Stimulated activated CD8-positive, alpha-beta memory T cell treated with anti-CD3 and anti-CD28 coated beads, Interleukin-12 subunit alpha, Interleukin-12 subunit beta, amount 100 ng/mL, for 4 hours (primary cell): ENCODE measurements at regions not wholly inside any gene's neighbourhood (a gene's known extent, or its start where the extent isn't known, plus 50 kb on each side); places are given as distances from the start of the nearest gene placed in this dataset.

Experiments
- DNase-seq: peaks from one replicate; pipeline ENCODE4 v3.0.0-alpha.2; 2020; ENCODE audit warnings: low read depth

- DNase-seq = no peak
Observed at GRCh38 chr12:111196532-111196931, 172.4 kb downstream of the PHETA1 start.

DNA sequence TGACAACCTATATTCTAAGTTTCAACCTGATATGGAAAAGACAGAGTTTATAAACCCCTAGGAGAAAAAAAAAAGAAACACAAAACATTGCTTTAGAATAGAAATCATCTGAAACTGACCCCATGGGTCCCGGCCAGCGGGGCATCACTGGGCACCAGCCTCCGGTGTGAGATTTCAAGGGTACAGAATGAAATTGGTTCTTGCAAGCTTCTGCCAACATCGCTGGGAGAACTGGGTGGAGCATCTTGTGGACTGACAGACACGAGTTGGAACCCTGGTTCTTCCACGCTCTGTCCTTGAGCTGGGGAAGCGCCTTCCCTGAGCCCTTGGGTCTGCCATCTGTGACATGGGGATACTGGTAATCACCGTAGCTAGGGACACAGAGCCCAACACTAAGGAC, 173.6 kb downstream of the PHETA1 start:
- DNase-seq = no peak

GRCh38 chr12:111194703-111195051, 174.2 kb downstream of the PHETA1 start:
- no peak for DNase-seq

DNA sequence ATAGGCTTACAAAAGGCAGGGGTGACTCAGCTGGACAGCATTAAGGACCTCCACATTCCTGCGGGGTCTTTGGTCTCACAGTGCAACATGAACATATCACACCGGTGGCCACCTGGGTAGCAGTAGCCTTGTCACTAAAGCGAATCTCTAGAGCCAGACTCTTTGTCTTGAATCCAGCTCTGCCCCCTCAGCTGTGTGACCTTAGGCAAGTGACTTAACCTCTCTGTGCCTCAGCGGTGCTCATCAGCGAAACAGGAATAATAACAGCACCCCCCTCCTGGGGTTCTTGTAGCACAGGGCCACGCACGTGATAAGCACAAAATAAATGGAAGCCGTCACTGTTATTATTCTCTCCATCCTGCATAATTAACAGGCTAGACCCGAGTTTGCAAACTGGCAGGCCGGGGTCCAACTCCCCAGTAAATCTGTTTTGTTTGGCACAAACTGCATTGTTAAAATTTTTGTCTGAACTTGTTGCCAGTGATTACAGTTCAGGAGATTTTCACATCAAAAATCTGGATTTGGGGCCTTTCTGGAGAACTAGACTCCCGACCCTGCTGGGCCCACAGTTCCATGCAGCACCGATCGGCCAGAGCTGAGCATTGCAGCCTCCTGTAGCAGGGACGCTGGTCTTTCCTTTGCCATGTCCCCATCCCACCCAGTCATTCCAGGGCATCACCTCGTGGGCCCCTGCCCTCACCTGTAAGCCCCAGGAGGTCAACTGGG, 174.8 kb downstream of the PHETA1 start:
- DNase-seq = no peak

GRCh38 chr12:111193496-111193895, 175.4 kb downstream of the PHETA1 start:
- DNase-seq = no peak

GRCh38 chr12:111193067-111193466, 175.8 kb downstream of the PHETA1 start:
- DNase-seq = no peak

DNA sequence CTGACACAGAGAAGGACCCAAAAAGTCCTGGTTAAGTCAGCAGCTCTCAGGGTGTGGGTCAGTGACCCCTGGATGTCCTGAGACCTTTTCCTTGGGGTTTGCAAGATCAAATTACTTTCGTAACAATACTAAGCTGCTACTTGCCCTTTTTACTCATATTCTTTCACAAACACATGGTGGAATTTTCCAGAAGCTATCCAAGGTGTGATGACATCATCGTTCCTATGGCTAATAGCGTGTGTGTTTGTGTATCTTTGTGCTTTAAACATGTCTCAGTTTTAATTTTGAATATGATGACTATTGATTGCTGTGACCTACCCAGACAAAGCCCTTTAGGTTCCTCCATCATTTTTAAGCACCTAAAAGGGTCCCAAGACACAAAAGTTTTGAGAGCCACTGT, 176.2 kb downstream of the PHETA1 start:
- no peak for DNase-seq

- DNase-seq = no peak
Observed at GRCh38 chr12:111190741-111191526, 178.0 kb downstream of the PHETA1 start.

- no peak for DNase-seq
Observed at GRCh38 chr12:111189792-111190191, 179.1 kb downstream of the PHETA1 start.

DNA sequence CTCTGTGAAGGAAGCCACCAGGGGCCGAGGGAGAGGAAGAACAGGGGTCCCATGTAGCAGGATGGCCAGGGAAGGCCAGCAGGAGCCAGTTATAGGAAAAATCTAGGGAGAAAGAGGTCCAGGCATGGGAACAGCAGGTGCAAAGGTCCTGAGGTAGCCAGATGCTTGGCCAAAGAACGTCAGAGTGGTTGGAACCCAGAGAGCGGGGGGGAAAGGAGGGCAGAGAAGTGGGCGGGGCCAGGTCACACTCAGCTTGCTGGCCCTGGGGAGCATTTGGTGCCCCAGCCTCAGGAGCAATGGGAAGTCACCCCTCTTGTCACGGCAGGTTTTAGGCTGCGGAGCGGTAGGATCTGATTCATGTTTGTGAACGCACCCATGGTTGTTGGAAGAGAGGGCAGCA, 180.5 kb downstream of the PHETA1 start:
- DNase-seq = no peak

DNA sequence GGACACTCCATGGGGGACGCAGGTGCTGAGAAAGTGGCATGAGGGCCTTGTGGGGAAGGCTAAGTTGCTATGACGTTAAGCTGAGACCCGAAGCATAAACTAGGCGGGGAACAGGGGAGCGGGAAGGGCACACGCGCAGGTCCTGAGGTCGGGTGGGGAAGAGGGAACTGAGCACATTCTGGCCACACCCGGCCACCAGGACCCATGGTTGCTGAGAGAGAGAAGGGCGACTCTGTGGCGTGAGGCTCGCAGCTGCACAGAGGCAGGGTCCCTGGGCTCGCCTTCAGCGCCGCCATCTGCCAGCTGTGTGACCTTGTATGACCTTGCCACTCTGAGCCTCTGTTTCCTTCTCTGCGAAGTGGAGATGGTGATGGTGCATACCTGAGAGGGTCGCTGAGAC, 182.5 kb downstream of the PHETA1 start:
- no peak for DNase-seq

GRCh38 chr12:111185889-111186227, 183.0 kb downstream of the PHETA1 start:
- no peak for DNase-seq

- no peak for DNase-seq
Observed at GRCh38 chr12:111185206-111185888, 183.5 kb downstream of the PHETA1 start.

DNA sequence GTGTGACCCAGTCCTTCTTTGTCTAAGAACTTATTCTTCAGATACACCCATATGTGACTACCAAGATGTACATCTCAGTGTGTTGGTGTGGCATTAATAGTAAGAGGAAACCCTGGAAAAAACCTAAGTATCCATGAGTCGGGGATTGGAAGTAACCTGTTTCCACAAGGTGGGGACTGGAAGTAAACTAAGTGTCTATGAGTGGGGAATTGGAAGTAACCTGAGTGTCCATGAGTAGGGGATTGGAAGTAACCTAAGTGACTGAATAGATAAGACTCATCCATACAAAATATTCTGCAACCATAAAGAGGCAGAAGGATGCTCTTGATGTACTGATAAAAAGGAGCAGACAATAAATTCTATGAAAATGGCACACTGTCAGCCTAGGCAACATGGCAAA, 184.7 kb downstream of the PHETA1 start:
- DNase-seq = no peak

DNA sequence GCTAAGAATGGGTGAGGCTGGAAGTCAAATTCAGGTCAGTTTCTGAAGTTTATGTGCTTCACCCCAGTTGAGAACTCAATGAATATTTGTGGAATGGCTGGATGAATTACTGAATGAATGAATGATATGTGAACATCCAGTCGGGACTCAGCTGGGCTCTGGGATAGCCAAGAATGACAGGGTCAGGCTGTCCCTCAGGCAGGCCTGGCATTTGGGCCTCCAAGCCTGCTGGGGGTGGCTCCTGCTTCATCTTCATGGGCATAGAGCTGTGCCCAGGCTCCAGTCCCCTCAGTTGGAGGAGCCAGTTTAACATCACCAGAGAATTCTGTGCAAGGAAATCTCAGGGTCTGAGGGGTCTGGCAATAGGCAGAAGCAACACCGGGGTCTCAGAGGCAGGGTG, 185.8 kb downstream of the PHETA1 start:
- no peak for DNase-seq

- no peak for DNase-seq
Observed at GRCh38 chr12:111182382-111182781, 186.5 kb downstream of the PHETA1 start.

DNA sequence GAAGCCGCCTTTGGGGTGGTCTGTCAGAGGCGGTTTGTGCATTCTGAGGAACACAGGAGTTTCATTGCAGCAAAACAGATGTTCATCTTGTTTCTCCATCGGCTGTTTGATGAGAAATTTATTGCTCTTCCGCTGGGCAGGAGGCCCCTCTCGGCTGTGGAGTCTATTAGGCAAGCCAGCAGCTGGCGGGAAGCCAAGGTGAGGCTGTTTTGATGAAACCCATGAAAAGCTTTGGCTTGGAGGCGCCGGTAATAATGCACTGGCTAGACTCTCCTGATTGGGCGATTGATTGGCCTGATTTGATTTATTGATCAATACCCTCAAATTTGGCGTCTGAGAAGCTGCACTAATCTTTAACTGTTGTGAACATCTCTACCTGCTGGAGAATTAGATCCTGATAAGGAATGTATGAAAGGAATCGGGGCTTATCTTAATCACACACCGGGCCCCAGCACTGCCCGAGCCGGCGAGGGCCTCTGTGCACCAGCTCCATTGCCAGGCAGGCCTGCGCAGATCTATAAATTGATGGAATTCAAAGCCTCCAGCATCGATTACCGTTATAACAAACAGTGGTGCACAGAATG, 187.7 kb downstream of the PHETA1 start:
- DNase-seq = no peak

- DNase-seq = no peak
Observed at GRCh38 chr12:111180426-111181142, 188.3 kb downstream of the PHETA1 start.

DNA sequence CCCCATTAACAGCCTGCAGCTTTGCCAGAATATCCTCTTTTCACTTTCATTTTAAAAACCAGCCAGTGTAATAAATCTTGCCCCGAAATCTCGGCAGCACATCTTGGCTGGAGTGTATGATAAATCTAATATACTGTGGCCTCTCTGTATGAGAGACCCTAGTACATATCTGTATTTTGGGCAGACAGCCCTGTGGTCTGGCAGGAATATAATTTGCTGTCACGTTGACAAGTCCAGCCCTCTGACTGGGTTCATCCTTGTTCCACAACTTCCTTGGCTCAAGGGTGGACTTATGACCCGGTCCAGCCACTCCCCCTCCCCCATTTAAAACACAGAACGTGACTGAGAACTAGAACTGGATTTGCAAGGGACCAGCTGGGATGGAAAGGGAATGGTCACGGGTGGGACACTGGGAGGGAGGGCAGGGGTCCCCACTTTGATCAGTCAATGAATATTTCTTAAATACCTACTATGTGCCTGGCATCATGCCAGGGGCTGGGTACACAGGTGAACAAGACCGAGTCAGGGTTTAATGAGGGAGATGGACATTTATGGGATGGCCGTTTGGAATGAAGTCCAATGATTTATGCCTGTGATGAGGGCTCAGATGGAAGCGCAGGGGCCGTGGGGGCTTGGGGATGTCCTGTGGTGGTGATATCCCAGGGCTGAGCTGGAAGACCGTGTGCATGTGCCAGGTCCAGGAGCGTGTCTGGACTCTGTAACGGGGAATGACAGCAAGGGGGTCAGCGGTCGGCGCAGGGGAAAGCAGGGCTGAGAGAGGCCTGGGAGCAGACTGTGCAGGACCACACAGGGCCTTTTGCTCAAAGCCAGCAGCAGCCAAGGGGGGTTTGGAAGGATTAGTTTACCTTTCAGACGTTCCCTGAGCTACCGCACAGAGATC, 190.5 kb downstream of the PHETA1 start:
- no peak for DNase-seq

GRCh38 chr12:111175396-111176094, 193.3 kb downstream of the PHETA1 start:
- no peak for DNase-seq

DNA sequence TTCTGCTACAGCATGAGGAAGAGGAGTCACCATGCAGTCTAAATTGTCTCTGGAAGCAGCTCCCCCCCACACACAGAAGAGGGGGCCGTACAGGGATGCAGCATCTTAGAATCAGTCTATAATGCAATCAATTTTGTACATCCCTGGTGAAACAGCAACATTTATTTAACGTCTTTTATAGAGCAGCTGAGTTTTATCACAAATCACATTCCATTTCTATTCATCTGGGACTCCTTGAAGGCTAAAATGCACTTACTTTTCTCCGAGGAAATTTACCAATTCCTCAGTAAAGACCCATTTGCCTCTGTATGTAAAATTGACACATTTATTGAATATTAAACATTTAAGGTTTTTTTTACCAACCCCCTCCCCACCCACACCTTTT, 193.9 kb downstream of the PHETA1 start:
- no peak for DNase-seq
